IMR-90 (cell line): ENCODE measurements at regions not wholly inside any gene's neighbourhood (a gene's known extent, or its start where the extent isn't known, plus 50 kb on each side); places are given as distances from the start of the nearest gene placed in this dataset.

Source experiments
- ATAC-seq: fragments of 200-7000 bp; cut with Tn5 transposase; 2 replicates; pipeline ENCODE4 v1.9.1; 2020; ENCODE audit warnings: low read depth, mild to moderate bottlenecking, moderate library complexity
- BruUV-seq: library from RNA; stranded (reverse); fragments of 400-500 nt; replicated peaks from 2 replicates; lab custom pipeline; 2021; lab: Mats Ljungman, UMichigan
- CTCF ChIA-PET: fragments of 300-600 bp; formaldehyde crosslinking; extraction: SDS; loops from one replicate; lab custom pipeline; 2021; ENCODE audit warnings: antibody characterized with exemption; lab: Yijun Ruan, JAX
- POLR2A ChIA-PET: fragments of 300-600 bp; sonication (Branson Sonifier 250); formaldehyde crosslinking; loops from one replicate; lab custom pipeline; 2022; ENCODE audit warnings: antibody characterized with exemption; ENCODE audit not compliant: unreplicated experiment; lab: Charles Lee
- DNase-seq: peaks from one replicate; pipeline ENCODE4 v3.0.0; 2013
- H2AFZ ChIP-seq: replicated peaks from 2 replicates; pipeline ENCODE3; 2013; ENCODE audit warnings: low read length, mild to moderate bottlenecking; ENCODE audit not compliant: poor library complexity
- H2AK5ac ChIP-seq: 2 replicates; pipeline ENCODE4 v1.6.1; 2013; ENCODE audit warnings: low read depth, low read length, inconsistent platforms
- H2AK9ac ChIP-seq: replicated peaks from 2 replicates; pipeline ENCODE3; 2013; ENCODE audit warnings: mild to moderate bottlenecking, low read depth, low read length, moderate library complexity; ENCODE audit not compliant: poor library complexity
- H2BK120ac ChIP-seq: 2 replicates; pipeline ENCODE4 v1.6.1; 2013; ENCODE audit warnings: low read depth, low read length, inconsistent platforms
- H2BK15ac ChIP-seq: 3 replicates; pipeline ENCODE4 v1.6.1; 2013; ENCODE audit warnings: low read depth, low read length, inconsistent platforms
- H2BK20ac ChIP-seq: 2 replicates; pipeline ENCODE4 v1.6.1; 2013; ENCODE audit warnings: low read depth, mild to moderate bottlenecking, inconsistent platforms, low read length, moderate library complexity
- H2BK5ac ChIP-seq: 2 replicates; pipeline ENCODE4 v1.6.1; 2013; ENCODE audit warnings: mild to moderate bottlenecking, low read depth, low read length, inconsistent platforms; ENCODE audit not compliant: poor library complexity, severe bottlenecking
- H3K14ac ChIP-seq: replicated peaks from 2 replicates; pipeline ENCODE4 v1.6.1; 2013; ENCODE audit warnings: low read depth, low read length, inconsistent platforms
- H3K18ac ChIP-seq: 2 replicates; pipeline ENCODE4 v1.6.1; 2013; ENCODE audit warnings: low read depth, low read length, control low read depth
- H3K23ac ChIP-seq: 2 replicates; pipeline ENCODE4 v1.6.1; 2013; ENCODE audit warnings: low read depth, low read length, inconsistent platforms
- H3K27ac ChIP-seq: 2 replicates; pipeline ENCODE4 v1.5.1; 2013; ENCODE audit warnings: mild to moderate bottlenecking, control low read depth, low read length; ENCODE audit not compliant: insufficient read depth
- H3K27me3 ChIP-seq: 2 replicates; pipeline ENCODE4 v1.6.1; 2013; ENCODE audit warnings: low read length; ENCODE audit not compliant: control insufficient read depth, insufficient read depth
- H3K36me3 ChIP-seq: 2 replicates; pipeline ENCODE4 v1.6.1; 2013; ENCODE audit warnings: low read length, mixed read lengths; ENCODE audit not compliant: control insufficient read depth, insufficient read depth
- H3K4ac ChIP-seq: 2 replicates; pipeline ENCODE4 v1.6.1; 2013; ENCODE audit warnings: low read depth, low read length, inconsistent platforms
- H3K4me1 ChIP-seq: 2 replicates; pipeline ENCODE4 v1.6.1; 2013; ENCODE audit warnings: low read length, mixed read lengths; ENCODE audit not compliant: control insufficient read depth, insufficient read depth
- H3K4me2 ChIP-seq: 2 replicates; pipeline ENCODE4 v1.6.1; 2013; ENCODE audit warnings: low read depth, mild to moderate bottlenecking, control low read depth, low read length, moderate library complexity
- H3K4me3 ChIP-seq: 2 replicates; pipeline ENCODE4 v1.5.1; 2013; ENCODE audit warnings: low read depth, mild to moderate bottlenecking, control low read depth, low read length, moderate library complexity; ENCODE audit not compliant: insufficient read depth
- H3K56ac ChIP-seq: 2 replicates; pipeline ENCODE4 v1.6.1; 2013; ENCODE audit warnings: low read length, inconsistent platforms; ENCODE audit not compliant: insufficient read depth; ENCODE audit errors: extremely low read depth
- H3K79me1 ChIP-seq, 2 experiments: 2 replicates each; pipeline ENCODE4 v1.6.1; 2013; ENCODE audit warnings: low read length in 2 of 2, inconsistent platforms in 1 of 2, low read depth in 1 of 2
- H3K9ac ChIP-seq: 2 replicates; pipeline ENCODE4 v1.6.1; 2013; ENCODE audit warnings: low read depth, low read length, control low read depth
- H3K9me1 ChIP-seq: 2 replicates; pipeline ENCODE4 v1.6.1; 2013; ENCODE audit warnings: low read length, inconsistent platforms; ENCODE audit not compliant: insufficient read depth
- H3K9me3 ChIP-seq: 2 replicates; pipeline ENCODE4 v1.6.1; 2013; ENCODE audit warnings: low read length; ENCODE audit not compliant: control insufficient read depth, insufficient read depth
- H4K20me1 ChIP-seq: 2 replicates; pipeline ENCODE4 v1.6.1; 2013; ENCODE audit warnings: low read length, inconsistent platforms; ENCODE audit not compliant: insufficient read depth
- H4K5ac ChIP-seq: 2 replicates; pipeline ENCODE4 v1.6.1; 2013; ENCODE audit warnings: mild to moderate bottlenecking, low read depth, low read length, control low read depth
- H4K8ac ChIP-seq, 2 experiments: 2 replicates each; pipeline ENCODE4 v1.6.1; 2013; ENCODE audit warnings: low read depth in 2 of 2, low read length in 2 of 2, control low read depth in 1 of 2, inconsistent platforms in 1 of 2
- H4K91ac ChIP-seq: 2 replicates; pipeline ENCODE4 v1.6.1; 2013; ENCODE audit warnings: low read depth, low read length, inconsistent platforms; ENCODE audit not compliant: insufficient read depth
- ELK1 ChIP-seq: fragments of 150-350 bp; IDR thresholded peaks from 2 replicates; pipeline ENCODE4 v1.6.1; 2016; ENCODE audit warnings: low read depth, mild to moderate bottlenecking, low read length, moderate library complexity, borderline replicate concordance
- dilution Hi-C: fragments of 300-500 bp; cut with HindIII; formaldehyde crosslinking; loops from one replicate; pipeline ENCODE4 v1.14.3; 2018; ENCODE audit warnings: low sequenced_read_pairs; ENCODE audit not compliant: unreplicated experiment
- in situ Hi-C: fragments of 300-500 bp; cut with MboI; formaldehyde crosslinking; loops from 3 replicates; pipeline ENCODE4 v1.14.3; 2019; ENCODE audit warnings: low sequenced_read_pairs, inconsistent platforms, mixed read lengths
- intact Hi-C: fragments of 100-400 bp; cut with micrococcal nuclease; formaldehyde crosslinking; loops from 2 replicates; pipeline ENCODE4 v1.10.0; 2022

DNA sequence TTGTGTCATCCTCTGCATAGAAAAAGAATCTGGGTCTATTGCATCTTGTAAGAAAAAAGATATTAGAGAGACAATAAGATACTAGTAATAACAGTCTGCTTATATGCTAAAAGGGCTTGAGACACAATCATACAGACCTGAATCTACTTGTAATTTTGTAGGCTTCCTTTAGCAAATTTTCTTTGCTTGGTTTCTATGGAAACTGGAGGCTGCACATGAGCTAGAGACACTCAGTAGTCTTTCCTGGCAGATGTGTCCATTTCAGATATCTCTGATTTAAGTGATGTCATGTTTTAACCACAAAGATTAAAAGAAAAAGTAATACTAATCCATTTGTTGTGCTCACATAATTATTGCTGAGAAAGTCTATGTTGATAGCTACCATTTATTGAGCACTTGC, 123.9 kb upstream of the GNAO1 start:
- in situ Hi-C loops, result no loop called here

More for the DNA sequence above, 123.9 kb upstream of the GNAO1 start:
- ATAC-seq, result no peak
- no peak overlapping the region for H2AK5ac ChIP-seq
- no peak overlapping the region for H3K4ac ChIP-seq
- H3K4me3 ChIP-seq, result no peak overlapping the region
- no peaks in the 10 kb centered on the region for H3K79me1 ChIP-seq
- H4K8ac ChIP-seq, result no peak overlapping the region
- no peaks in the 10 kb centered on the region for H3K36me3 ChIP-seq
- H4K20me1 ChIP-seq, result no peaks in the 10 kb centered on the region
- no peak overlapping the region for H3K14ac ChIP-seq
- no TSS peak for BruUV-seq
- H2BK15ac ChIP-seq, result no peak overlapping the region
- dilution Hi-C loops (no loop called here), intact Hi-C loops (no loop called here)
- H3K9me3 ChIP-seq, result no peaks in the 10 kb centered on the region
- H2AFZ ChIP-seq, result no peak overlapping the region
- ChIA-PET CTCF (no interaction called here), POLR2A (no interaction called here)
- no peak overlapping the region for H2AK9ac ChIP-seq
- H2BK20ac ChIP-seq, result no peak overlapping the region
- no peak overlapping the region for H3K4me2 ChIP-seq
- H2BK120ac ChIP-seq, result no peak overlapping the region
- H3K9me1 ChIP-seq, result no peaks in the 10 kb centered on the region
- DNase-seq, result no peak
- H3K4me1 ChIP-seq, result no peaks in the 10 kb centered on the region
- no peak overlapping the region for H3K56ac ChIP-seq
- no peak overlapping the region for H3K18ac ChIP-seq
- no peak overlapping the region for H3K27ac ChIP-seq
- H3K9ac ChIP-seq, result no peak overlapping the region
- no peaks in the 10 kb centered on the region for H3K27me3 ChIP-seq
- H4K5ac ChIP-seq, result no peak overlapping the region
- no peak overlapping the region for H4K91ac ChIP-seq
- no peak overlapping the region for H2BK5ac ChIP-seq
- no peak for TF ChIP-seq ELK1
- H3K23ac ChIP-seq, result no peak overlapping the region
